C4-2B (cell line): ENCODE measurements at regions not wholly inside any gene's neighbourhood (a gene's known extent, or its start where the extent isn't known, plus 50 kb on each side); places are given as distances from the start of the nearest gene placed in this dataset.

Experiments used
- H3K27ac ChIP-seq: fragments of 450-650 bp; 2 replicates; pipeline ENCODE4 v1.5.1; 2017
- CTCF ChIP-seq: fragments of 450-650 bp; conservative IDR thresholded peaks from 2 replicates; pipeline ENCODE4 v1.5.1; 2017; ENCODE audit warnings: mild to moderate bottlenecking
- ZFX ChIP-seq: fragments of 450-650 bp; IDR thresholded peaks from 2 replicates; pipeline ENCODE4 v1.6.1; 2017

- H3K27ac ChIP-seq: no peak overlapping the region
- TF ChIP-seq ZFX (no peak), CTCF (no peak)
Observed at GRCh38 chr4:54992266-54992665, 133.1 kb downstream of the KDR start.

- no peak overlapping the region for H3K27ac ChIP-seq
- TF ChIP-seq ZFX: no peak
- no peak for TF ChIP-seq CTCF
Observed at GRCh38 chr4:54988655-54989054, 136.7 kb downstream of the KDR start.

GRCh38 chr4:54986095-54986846 lies 139.1 kb downstream of the KDR start:
- no peak overlapping the region for H3K27ac ChIP-seq
- TF ChIP-seq CTCF: no peak
- no peak for TF ChIP-seq ZFX

GRCh38 chr4:54976682-54977081 lies 148.7 kb downstream of the KDR start:
- TF ChIP-seq CTCF: peak; percentile 36
- TF ChIP-seq ZFX: no peak
- H3K27ac ChIP-seq: no peak overlapping the region

- no peak overlapping the region for H3K27ac ChIP-seq
- no peak for TF ChIP-seq CTCF
- TF ChIP-seq ZFX: no peak
Observed at GRCh38 chr4:54976031-54976430, 149.4 kb downstream of the KDR start.

- TF ChIP-seq ZFX (no peak), CTCF (no peak)
- H3K27ac ChIP-seq: no peak overlapping the region
Observed at GRCh38 chr4:54973784-54974183, 151.6 kb downstream of the KDR start.

- H3K27ac ChIP-seq: no peak overlapping the region
- TF ChIP-seq CTCF (peak; percentile 90), ZFX (no peak)
Observed at GRCh38 chr4:54971474-54971950, 153.9 kb downstream of the KDR start.
